Caco-2 (cell line): ENCODE measurements at regions not wholly inside any gene's neighbourhood (a gene's known extent, or its start where the extent isn't known, plus 50 kb on each side); places are given as distances from the start of the nearest gene placed in this dataset.

Source experiments
- BruUV-seq: library from RNA; stranded (reverse); fragments of 400-500 nt; replicated peaks from 2 replicates; lab custom pipeline; 2021; lab: Mats Ljungman, UMichigan
- CTCF ChIA-PET: fragments of 300-600 bp; sonication (Branson Sonifier 250); formaldehyde crosslinking; loops from one replicate; lab custom pipeline; 2022; ENCODE audit warnings: antibody characterized with exemption; lab: Charles Lee
- POLR2A ChIA-PET: fragments of 300-600 bp; sonication (Branson Sonifier 250); formaldehyde crosslinking; loops from one replicate; lab custom pipeline; 2022; ENCODE audit warnings: antibody characterized with exemption; lab: Charles Lee
- DNase-seq, 2 experiments: peaks; one replicate each; pipeline versions ENCODE4 v3.0.0 to v3.0.0-alpha.2; 2020 to 2022
- H3K27me3 ChIP-seq: replicated peaks from 2 replicates; pipeline ENCODE4 v1.6.0; 2011; ENCODE audit warnings: low read length; ENCODE audit not compliant: control insufficient read depth, insufficient read depth
- H3K36me3 ChIP-seq: 2 replicates; pipeline ENCODE4 v1.5.1; 2011; ENCODE audit warnings: low read length; ENCODE audit not compliant: control insufficient read depth, insufficient read depth
- H3K4me1 ChIP-seq: fragments of 250-450 bp; sonication (Bioruptor Pico); 2 replicates; pipeline ENCODE4 v1.5.1; 2020; ENCODE audit warnings: mild to moderate bottlenecking
- H3K4me3 ChIP-seq: 2 replicates; pipeline ENCODE4 v1.5.1; 2011; ENCODE audit warnings: low read depth, mild to moderate bottlenecking, control low read depth, low read length
- H3K9me3 ChIP-seq: fragments of 250-450 bp; sonication (Bioruptor Pico); 2 replicates; pipeline ENCODE4 v1.5.1; 2020; ENCODE audit warnings: mild to moderate bottlenecking, moderate library complexity
- H3K27ac Mint-ChIP-seq: one replicate; pipeline ENCODE4 v1.8.0; 2022; ENCODE audit warnings: mixed read lengths; ENCODE audit not compliant: unreplicated experiment
- H3K27me3 Mint-ChIP-seq: one replicate; pipeline ENCODE4 v1.8.0; 2022; ENCODE audit warnings: mixed read lengths; ENCODE audit not compliant: insufficient read depth, unreplicated experiment
- H3K36me3 Mint-ChIP-seq: one replicate; pipeline ENCODE4 v1.8.0; 2022; ENCODE audit warnings: mild to moderate bottlenecking, mixed read lengths; ENCODE audit not compliant: insufficient read depth, unreplicated experiment
- H3K4me1 Mint-ChIP-seq: one replicate; pipeline ENCODE4 v1.8.0; 2022; ENCODE audit warnings: low read depth, mixed read lengths; ENCODE audit not compliant: unreplicated experiment
- H3K4me3 Mint-ChIP-seq: one replicate; pipeline ENCODE4 v1.8.0; 2022; ENCODE audit warnings: mild to moderate bottlenecking, moderate library complexity, mixed read lengths; ENCODE audit not compliant: unreplicated experiment
- H3K9me3 Mint-ChIP-seq: one replicate; pipeline ENCODE4 v1.8.0; 2022; ENCODE audit warnings: mixed read lengths; ENCODE audit not compliant: unreplicated experiment
- CTCF ChIP-seq, 2 experiments: fragments of 200-600 bp in 1 of 2; IDR thresholded peaks; 1 replicate in 1 of 2; 2 replicates in 1 of 2; pipeline versions ENCODE4 v1.5.1 to v1.8.0; 2011 to 2022; ENCODE audit warnings: antibody characterized with exemption in 1 of 2, control low read depth in 1 of 2, inconsistent platforms in 1 of 2, low read depth in 1 of 2, low read length in 1 of 2, mild to moderate bottlenecking in 1 of 2, moderate library complexity in 1 of 2; ENCODE audit not compliant: insufficient read depth in 1 of 2, severe bottlenecking in 1 of 2, unreplicated experiment in 1 of 2
- intact Hi-C: fragments of 100-400 bp; cut with micrococcal nuclease; formaldehyde crosslinking; loops from one replicate; pipeline ENCODE4 v1.10.0; 2022; ENCODE audit not compliant: unreplicated experiment

- no peak for TF ChIP-seq CTCF (IDR thresholded peaks at IDR 0.05; ENCODE audit: insufficient read depth in 1 of 2, low read depth in 1 of 2, low read length in 1 of 2, severe bottlenecking in 1 of 2, unreplicated experiment in 1 of 2)
- H3K4me1 ChIP-seq, result no peaks in the 10 kb centered on the region
- BruUV-seq, result no TSS peak
- H3K27me3 ChIP-seq, result no peaks in the 10 kb centered on the region
- CTCF ChIA-PET, result no interaction called here
- no peak overlapping the region for H3K4me3 ChIP-seq
- no peak for DNase-seq
- Mint-ChIP-seq H3K27ac (no peak overlapping the region), H3K27me3 (no peaks in the 10 kb centered on the region), H3K4me3 (no peak overlapping the region), H3K36me3 (no peaks in the 10 kb centered on the region), H3K4me1 (no peaks in the 10 kb centered on the region), H3K9me3 (no peaks in the 10 kb centered on the region)
- no peaks in the 10 kb centered on the region for H3K36me3 ChIP-seq
- no peaks in the 10 kb centered on the region for H3K9me3 ChIP-seq
- POLR2A ChIA-PET, result no interaction called here
- intact Hi-C loops, result no loop called here
These were observed 149.9 kb upstream of the RGS18 start for GRCh38 chr1:192008281-192008825.

GRCh38 chr1:192010406-192010805 lies 147.9 kb upstream of the RGS18 start:
- Mint-ChIP-seq H3K4me3 (no peak overlapping the region), H3K4me1 (no peaks in the 10 kb centered on the region), H3K27me3 (no peaks in the 10 kb centered on the region), H3K9me3 (no peaks in the 10 kb centered on the region), H3K27ac (no peak overlapping the region), H3K36me3 (no peaks in the 10 kb centered on the region)
- Histone ChIP-seq H3K27me3 (no peaks in the 10 kb centered on the region), H3K9me3 (no peaks in the 10 kb centered on the region), H3K36me3 (no peaks in the 10 kb centered on the region), H3K4me1 (no peaks in the 10 kb centered on the region), H3K4me3 (no peak overlapping the region)
- CTCF ChIA-PET, result no interaction called here
- no TSS peak for BruUV-seq
- TF ChIP-seq CTCF (IDR thresholded peaks at IDR 0.05; ENCODE audit: insufficient read depth in 1 of 2, low read depth in 1 of 2, low read length in 1 of 2, severe bottlenecking in 1 of 2, unreplicated experiment in 1 of 2), result no peak
- no peak for DNase-seq
- POLR2A ChIA-PET, result no interaction called here
- intact Hi-C loops, result no loop called here

- POLR2A ChIA-PET, result no interaction called here
- Histone ChIP-seq H3K36me3 (no peaks in the 10 kb centered on the region), H3K9me3 (no peaks in the 10 kb centered on the region), H3K27me3 (no peaks in the 10 kb centered on the region), H3K4me3 (no peak overlapping the region), H3K4me1 (no peaks in the 10 kb centered on the region)
- TF ChIP-seq CTCF (IDR thresholded peaks at IDR 0.05; ENCODE audit: insufficient read depth in 1 of 2, low read depth in 1 of 2, low read length in 1 of 2, severe bottlenecking in 1 of 2, unreplicated experiment in 1 of 2), result no peak
- no TSS peak for BruUV-seq
- CTCF ChIA-PET, result no interaction called here
- no peak for DNase-seq
- Mint-ChIP-seq H3K4me1 (no peaks in the 10 kb centered on the region), H3K36me3 (no peaks in the 10 kb centered on the region), H3K4me3 (no peak overlapping the region), H3K27me3 (no peaks in the 10 kb centered on the region), H3K9me3 (no peaks in the 10 kb centered on the region), H3K27ac (no peak overlapping the region)
- intact Hi-C loops, result no loop called here
These were observed 146.7 kb upstream of the RGS18 start for GRCh38 chr1:192011525-192011924.
